CD14-positive monocyte (primary cell): ENCODE measurements at regions not wholly inside any gene's neighbourhood (a gene's known extent, or its start where the extent isn't known, plus 50 kb on each side); places are given as distances from the start of the nearest gene placed in this dataset.

ENCODE experiments used
- DNase-seq, 3 donors: peaks; one replicate each; pipeline ENCODE4 v3.0.0-alpha.2; 2011 to 2022
- H2AFZ ChIP-seq: 2 replicates; pipeline ENCODE4 v1.6.0; 2012; ENCODE audit warnings: mild to moderate bottlenecking, low read depth, low read length, inconsistent platforms; ENCODE audit not compliant: insufficient read depth, poor library complexity, severe bottlenecking
- H3K27ac ChIP-seq, 2 donors: 1 replicate in 1 of 2; 2 replicates in 1 of 2; pipeline ENCODE4 v1.5.1; 2012 to 2013; ENCODE audit warnings: low read length in 2 of 2, control low read depth in 1 of 2, inconsistent platforms in 1 of 2, low read depth in 1 of 2, mild to moderate bottlenecking in 1 of 2
- H3K27me3 ChIP-seq, 2 donors: one replicate each; pipeline versions ENCODE4 v1.6.0 to v1.6.1; 2011 to 2013; ENCODE audit warnings: low read length in 2 of 2; ENCODE audit not compliant: control insufficient read depth in 2 of 2, insufficient read depth in 2 of 2
- H3K36me3 ChIP-seq, 2 donors: replicated peaks in 1 of 2; 1 replicate in 1 of 2; 2 replicates in 1 of 2; pipeline versions ENCODE4 v1.5.1 to v1.6.1; 2012 to 2013; ENCODE audit warnings: low read length in 2 of 2, control low read depth in 1 of 2, inconsistent platforms in 1 of 2, mild to moderate bottlenecking in 1 of 2; ENCODE audit not compliant: insufficient read depth in 2 of 2, control insufficient read depth in 1 of 2
- H3K4me1 ChIP-seq, 2 donors: 1 replicate in 1 of 2; 2 replicates in 1 of 2; pipeline versions ENCODE4 v1.5.1 to v1.6.1; 2012 to 2013; ENCODE audit warnings: low read length in 2 of 2, control low read depth in 1 of 2, inconsistent platforms in 1 of 2, mild to moderate bottlenecking in 1 of 2, moderate library complexity in 1 of 2; ENCODE audit not compliant: insufficient read depth in 2 of 2, control insufficient read depth in 1 of 2
- H3K4me2 ChIP-seq: replicated peaks from 2 replicates; pipeline ENCODE3; 2012; ENCODE audit warnings: low read length, moderate library complexity, mild to moderate bottlenecking; ENCODE audit not compliant: poor library complexity, severe bottlenecking; ENCODE audit errors: extremely low read depth
- H3K4me3 ChIP-seq, 3 experiments: fragments of 200-600 bp in 1 of 3; sonication (generic) in 1 of 3; replicated peaks in 1 of 3; 1 replicate in 2 of 3; 2 replicates in 1 of 3; pipeline ENCODE4 v1.5.1; 2011 to 2013; ENCODE audit warnings: low read length in 3 of 3, mild to moderate bottlenecking in 3 of 3, control low read depth in 2 of 3, low read depth in 2 of 3, inconsistent platforms in 1 of 3, moderate library complexity in 1 of 3
- H3K79me2 ChIP-seq: 2 replicates; pipeline ENCODE4 v1.6.0; 2012; ENCODE audit warnings: mild to moderate bottlenecking, control low read depth, inconsistent platforms, low read length, moderate library complexity; ENCODE audit not compliant: insufficient read depth
- H3K9ac ChIP-seq: 2 replicates; pipeline ENCODE4 v1.6.0; 2017; ENCODE audit warnings: low read length, mild to moderate bottlenecking; ENCODE audit not compliant: insufficient read depth, poor library complexity, severe bottlenecking
- H3K9me3 ChIP-seq, 2 donors: replicated peaks in 1 of 2; 1 replicate in 1 of 2; 2 replicates in 1 of 2; pipeline versions ENCODE4 v1.5.1 to v1.6.1; 2012 to 2013; ENCODE audit warnings: low read length in 2 of 2, control low read depth in 1 of 2; ENCODE audit not compliant: control insufficient read depth in 1 of 2, insufficient read depth in 1 of 2
- H4K20me1 ChIP-seq: 2 replicates; pipeline ENCODE4 v1.6.0; 2012; ENCODE audit warnings: mild to moderate bottlenecking, low read length, control low read depth, moderate library complexity; ENCODE audit not compliant: insufficient read depth
- H3K27ac Mint-ChIP-seq, 7 donors: one replicate each; pipeline ENCODE4 v1.8.0; 2020; ENCODE audit warnings: mild to moderate bottlenecking in 7 of 7, mixed read lengths in 7 of 7, moderate library complexity in 6 of 7, inconsistent platforms in 2 of 7
- H3K27me3 Mint-ChIP-seq, 3 donors: one replicate each; pipeline ENCODE4 v1.8.0; 2021 to 2022; ENCODE audit warnings: low read depth in 3 of 3, mild to moderate bottlenecking in 3 of 3, mixed read lengths in 3 of 3, moderate library complexity in 3 of 3, inconsistent platforms in 1 of 3
- H3K36me3 Mint-ChIP-seq, 2 donors: one replicate each; pipeline ENCODE4 v1.8.0; 2020; ENCODE audit warnings: mixed read lengths in 2 of 2, inconsistent platforms in 1 of 2, mild to moderate bottlenecking in 1 of 2
- H3K4me1 Mint-ChIP-seq: one replicate; pipeline ENCODE4 v1.8.0; 2020; ENCODE audit warnings: mild to moderate bottlenecking, mixed read lengths
- H3K4me3 Mint-ChIP-seq, 2 donors: one replicate each; pipeline ENCODE4 v1.8.0; 2020; ENCODE audit warnings: mild to moderate bottlenecking in 2 of 2, mixed read lengths in 2 of 2, moderate library complexity in 1 of 2
- H3K9me3 Mint-ChIP-seq, 7 donors: one replicate each; pipeline ENCODE4 v1.8.0; 2020 to 2022; ENCODE audit warnings: mixed read lengths in 7 of 7, mild to moderate bottlenecking in 6 of 7, moderate library complexity in 6 of 7, inconsistent platforms in 2 of 7
- WGBS: methylation state at CpG from one replicate; pipeline ENCODE4 v1.1.5; 2013; ENCODE audit warnings: missing lambda C conversion rate; ENCODE audit not compliant: insufficient coverage; 5-methylcytosine and 5-hydroxymethylcytosine counted together
- intact Hi-C, 2 donors: fragments of 100-400 bp; cut with micrococcal nuclease; formaldehyde crosslinking; loops; one replicate each; pipeline versions ENCODE4 v1.15.0 to v1.15.1; 2023
- TF ChIP-seq, protein P1 (sequence below): fragments of 200-600 bp; IDR thresholded peaks from one replicate; pipeline ENCODE4 v1.8.0; 2022; ENCODE audit warnings: antibody characterized with exemption, mild to moderate bottlenecking

DNA sequence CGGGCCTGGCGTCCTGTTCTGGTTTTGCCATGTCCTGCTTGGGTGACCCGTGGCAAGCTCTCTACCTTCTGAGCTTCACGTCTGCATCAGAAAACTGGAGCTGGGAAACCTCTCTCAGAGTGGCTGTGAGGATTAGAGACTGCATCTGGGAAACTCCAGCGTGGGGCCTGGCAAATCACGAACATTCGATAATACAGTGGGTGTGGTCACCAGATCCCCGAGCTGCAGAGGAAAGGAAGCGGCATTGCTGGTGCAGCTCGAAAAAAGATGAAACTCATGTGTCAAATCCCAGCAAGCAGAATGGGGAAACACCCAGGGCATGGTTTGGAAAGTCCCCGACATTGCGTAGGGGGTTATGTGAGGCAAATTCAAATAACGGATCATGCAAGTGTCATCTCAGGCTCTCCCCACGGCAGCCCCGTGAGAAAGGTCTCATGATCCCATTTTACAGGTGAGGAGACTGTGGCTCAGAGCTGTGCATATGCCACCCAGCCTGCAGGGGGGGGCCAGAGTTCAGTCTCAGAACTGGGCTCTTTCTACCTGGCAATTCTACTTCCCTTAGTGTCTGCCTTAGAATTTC is 98.1 kb upstream of the VRK1 start:
- Histone ChIP-seq H3K36me3 (no peaks in the 10 kb centered on the region), H3K4me2 (no peak overlapping the region), H3K79me2 (no peaks in the 10 kb centered on the region), H3K9ac (no peak overlapping the region), H3K4me1 (no peaks in the 10 kb centered on the region), H4K20me1 (no peaks in the 10 kb centered on the region), H3K9me3 (no peaks in the 10 kb centered on the region), H3K27me3 (no peaks in the 10 kb centered on the region), H2AFZ (no peak overlapping the region), H3K4me3 (no peak overlapping the region), H3K27ac (no peak overlapping the region)
- peaks cover 0 to 3% (median 0%) of the 10 kb centered on the region in 7 donors for H3K9me3 Mint-ChIP-seq
- H3K27me3 Mint-ChIP-seq = peaks cover 2 to 9% (median 4%) of the 10 kb centered on the region in 3 donors
- no peaks in the 10 kb centered on the region for H3K36me3 Mint-ChIP-seq
- TF ChIP-seq, protein P1, sequence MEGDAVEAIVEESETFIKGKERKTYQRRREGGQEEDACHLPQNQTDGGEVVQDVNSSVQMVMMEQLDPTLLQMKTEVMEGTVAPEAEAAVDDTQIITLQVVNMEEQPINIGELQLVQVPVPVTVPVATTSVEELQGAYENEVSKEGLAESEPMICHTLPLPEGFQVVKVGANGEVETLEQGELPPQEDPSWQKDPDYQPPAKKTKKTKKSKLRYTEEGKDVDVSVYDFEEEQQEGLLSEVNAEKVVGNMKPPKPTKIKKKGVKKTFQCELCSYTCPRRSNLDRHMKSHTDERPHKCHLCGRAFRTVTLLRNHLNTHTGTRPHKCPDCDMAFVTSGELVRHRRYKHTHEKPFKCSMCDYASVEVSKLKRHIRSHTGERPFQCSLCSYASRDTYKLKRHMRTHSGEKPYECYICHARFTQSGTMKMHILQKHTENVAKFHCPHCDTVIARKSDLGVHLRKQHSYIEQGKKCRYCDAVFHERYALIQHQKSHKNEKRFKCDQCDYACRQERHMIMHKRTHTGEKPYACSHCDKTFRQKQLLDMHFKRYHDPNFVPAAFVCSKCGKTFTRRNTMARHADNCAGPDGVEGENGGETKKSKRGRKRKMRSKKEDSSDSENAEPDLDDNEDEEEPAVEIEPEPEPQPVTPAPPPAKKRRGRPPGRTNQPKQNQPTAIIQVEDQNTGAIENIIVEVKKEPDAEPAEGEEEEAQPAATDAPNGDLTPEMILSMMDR = peak; percentile 32
- no peaks in the 10 kb centered on the region for H3K4me1 Mint-ChIP-seq
- peak overlapping the region in 1 of 7 donors; percentile 33 for H3K27ac Mint-ChIP-seq
- H3K4me3 Mint-ChIP-seq = no peak overlapping the region
- WGBS = 76% methylated on average over 15 of the region's 15 CpGs
- no peak for DNase-seq
- intact Hi-C loops = no loop called here

- Mint-ChIP-seq H3K36me3 (no peaks in the 10 kb centered on the region), H3K4me3 (no peak overlapping the region), H3K27ac (no peak overlapping the region), H3K9me3 (peaks cover 0 to 3% (median 0%) of the 10 kb centered on the region in 7 donors), H3K27me3 (peaks cover 4 to 9% (median 4%) of the 10 kb centered on the region in 3 donors), H3K4me1 (no peaks in the 10 kb centered on the region)
- Histone ChIP-seq H3K36me3 (no peaks in the 10 kb centered on the region), H3K27ac (no peak overlapping the region), H2AFZ (no peak overlapping the region), H3K4me2 (no peak overlapping the region), H3K4me3 (no peak overlapping the region), H4K20me1 (no peaks in the 10 kb centered on the region), H3K4me1 (no peaks in the 10 kb centered on the region), H3K79me2 (no peaks in the 10 kb centered on the region), H3K9ac (no peak overlapping the region), H3K9me3 (no peaks in the 10 kb centered on the region), H3K27me3 (no peaks in the 10 kb centered on the region)
- no peak for DNase-seq
- 83% methylated on average over 1 of the region's 3 CpGs for WGBS
- intact Hi-C loops = no loop called here
- TF ChIP-seq, protein P1 = peak; percentile 20
These were observed 97.5 kb upstream of the VRK1 start for GRCh38 chr14:96699666-96700065.
